CD4-positive, alpha-beta T cell (primary cell): ENCODE measurements at regions not wholly inside any gene's neighbourhood (a gene's known extent, or its start where the extent isn't known, plus 50 kb on each side); places are given as distances from the start of the nearest gene placed in this dataset.

ENCODE experiments used
- ATAC-seq: fragments of 200-7000 bp; cut with Tn5 transposase; one replicate; pipeline ENCODE4 v1.10.0; 2022; ENCODE audit warnings: mild to moderate bottlenecking; ENCODE audit not compliant: poor library complexity
- CTCF ChIA-PET: fragments of 350-600 bp; sonication (Branson Sonifier 250); formaldehyde crosslinking; loops from one replicate; lab custom pipeline; 2021; ENCODE audit warnings: antibody characterized with exemption, inconsistent platforms; lab: Charles Lee
- POLR2A ChIA-PET: fragments of 350-600 bp; sonication (Branson Sonifier 250); formaldehyde crosslinking; loops from one replicate; lab custom pipeline; 2021; ENCODE audit warnings: antibody characterized with exemption, inconsistent platforms; lab: Charles Lee
- DNase-seq, 14 experiments: peaks; one replicate each; pipeline ENCODE4 v3.0.0-alpha.2; 2013 to 2020; ENCODE audit warnings: mixed read lengths in 2 of 14
- H3K27ac ChIP-seq, 2 donors: one replicate each; pipeline versions ENCODE4 v1.5.1 to v1.7.0; 2013; ENCODE audit warnings: low read length in 2 of 2, low read depth in 1 of 2, mild to moderate bottlenecking in 1 of 2
- H3K27me3 ChIP-seq, 2 experiments: 1 replicate in 1 of 2; 2 replicates in 1 of 2; pipeline versions ENCODE4 v1.6.1 to v1.7.0; 2013; ENCODE audit warnings: low read length in 2 of 2, control low read depth in 1 of 2, mild to moderate bottlenecking in 1 of 2, moderate library complexity in 1 of 2; ENCODE audit not compliant: insufficient read depth in 2 of 2, control insufficient read depth in 1 of 2
- H3K36me3 ChIP-seq: one replicate; pipeline ENCODE4 v1.6.1; 2013; ENCODE audit warnings: low read length, control low read depth; ENCODE audit not compliant: insufficient read depth
- H3K4me1 ChIP-seq: one replicate; pipeline ENCODE4 v1.6.1; 2013; ENCODE audit warnings: low read length, control low read depth; ENCODE audit not compliant: insufficient read depth
- H3K4me3 ChIP-seq: one replicate; pipeline ENCODE4 v1.5.1; 2013; ENCODE audit warnings: mild to moderate bottlenecking, low read length, moderate library complexity
- H3K9me3 ChIP-seq, 2 experiments: 1 replicate in 1 of 2; 2 replicates in 1 of 2; pipeline versions ENCODE4 v1.6.1 to v1.7.0; 2013; ENCODE audit warnings: low read length in 2 of 2, mild to moderate bottlenecking in 2 of 2, control low read depth in 1 of 2, moderate library complexity in 1 of 2; ENCODE audit not compliant: control insufficient read depth in 1 of 2, insufficient read depth in 1 of 2
- H3K27ac Mint-ChIP-seq: one replicate; pipeline ENCODE4 v1.8.0; 2020; ENCODE audit warnings: mixed read lengths
- H3K27me3 Mint-ChIP-seq: one replicate; pipeline ENCODE4 v1.8.0; 2021; ENCODE audit warnings: mixed read lengths
- H3K36me3 Mint-ChIP-seq: one replicate; pipeline ENCODE4 v1.8.0; 2021; ENCODE audit warnings: low read depth, mixed read lengths
- H3K4me1 Mint-ChIP-seq: one replicate; pipeline ENCODE4 v1.8.0; 2021; ENCODE audit warnings: low read depth, mixed read lengths
- H3K4me3 Mint-ChIP-seq: one replicate; pipeline ENCODE4 v1.8.0; 2020; ENCODE audit warnings: mild to moderate bottlenecking, mixed read lengths
- H3K9me3 Mint-ChIP-seq: one replicate; pipeline ENCODE4 v1.8.0; 2020; ENCODE audit warnings: mixed read lengths
- intact Hi-C, 2 experiments: fragments of 100-400 bp; cut with DNase I in 1 of 2; cut with micrococcal nuclease in 1 of 2; formaldehyde crosslinking; loops; one replicate each; pipeline versions ENCODE4 v1.15.1 to v1.9.0; 2023 to 2025; cut with DNase I, micrococcal nuclease
- TF ChIP-seq, protein P1 (sequence below): fragments of 200-600 bp; IDR thresholded peaks from one replicate; pipeline ENCODE4 v1.8.0; 2022; ENCODE audit warnings: antibody characterized with exemption, mild to moderate bottlenecking

DNA sequence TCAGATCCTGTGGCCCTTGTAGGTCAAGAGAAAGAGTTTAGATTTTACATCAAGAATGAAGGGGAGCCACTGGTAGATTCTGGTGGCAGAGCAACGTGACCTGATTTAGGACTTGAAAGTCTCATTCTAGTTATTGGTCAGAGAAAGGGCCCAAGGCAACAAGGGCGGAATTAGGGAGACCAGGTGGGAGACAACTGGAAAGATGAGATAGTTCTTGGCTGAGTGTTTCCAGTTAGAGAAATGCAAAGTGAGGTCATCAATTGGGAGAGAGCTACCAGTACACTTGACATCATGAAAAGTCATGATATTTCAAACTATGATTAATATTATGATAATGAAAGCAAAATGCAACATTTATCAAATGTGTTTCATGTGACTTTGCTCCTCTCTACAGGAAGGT lies 147.2 kb upstream of the FAM20A start:
- H3K27ac Mint-ChIP-seq = no peak overlapping the region
- no peaks in the 10 kb centered on the region for H3K4me1 ChIP-seq
- H3K27me3 Mint-ChIP-seq = peaks cover 27% of the 10 kb centered on the region
- H3K36me3 Mint-ChIP-seq = no peaks in the 10 kb centered on the region
- intact Hi-C loops = no loop called here
- no peak overlapping the region for H3K27ac ChIP-seq
- no peaks in the 10 kb centered on the region for H3K4me1 Mint-ChIP-seq
- CTCF ChIA-PET = no interaction called here
- H3K4me3 Mint-ChIP-seq = no peak overlapping the region
- H3K9me3 ChIP-seq = peaks cover 0 to 6% of the 10 kb centered on the region in 2 experiments
- H3K36me3 ChIP-seq = no peaks in the 10 kb centered on the region
- DNase-seq (no peak), ATAC-seq (no peak)
- POLR2A ChIA-PET = no interaction called here
- H3K9me3 Mint-ChIP-seq = peaks cover 2% of the 10 kb centered on the region
- TF ChIP-seq, protein P1, sequence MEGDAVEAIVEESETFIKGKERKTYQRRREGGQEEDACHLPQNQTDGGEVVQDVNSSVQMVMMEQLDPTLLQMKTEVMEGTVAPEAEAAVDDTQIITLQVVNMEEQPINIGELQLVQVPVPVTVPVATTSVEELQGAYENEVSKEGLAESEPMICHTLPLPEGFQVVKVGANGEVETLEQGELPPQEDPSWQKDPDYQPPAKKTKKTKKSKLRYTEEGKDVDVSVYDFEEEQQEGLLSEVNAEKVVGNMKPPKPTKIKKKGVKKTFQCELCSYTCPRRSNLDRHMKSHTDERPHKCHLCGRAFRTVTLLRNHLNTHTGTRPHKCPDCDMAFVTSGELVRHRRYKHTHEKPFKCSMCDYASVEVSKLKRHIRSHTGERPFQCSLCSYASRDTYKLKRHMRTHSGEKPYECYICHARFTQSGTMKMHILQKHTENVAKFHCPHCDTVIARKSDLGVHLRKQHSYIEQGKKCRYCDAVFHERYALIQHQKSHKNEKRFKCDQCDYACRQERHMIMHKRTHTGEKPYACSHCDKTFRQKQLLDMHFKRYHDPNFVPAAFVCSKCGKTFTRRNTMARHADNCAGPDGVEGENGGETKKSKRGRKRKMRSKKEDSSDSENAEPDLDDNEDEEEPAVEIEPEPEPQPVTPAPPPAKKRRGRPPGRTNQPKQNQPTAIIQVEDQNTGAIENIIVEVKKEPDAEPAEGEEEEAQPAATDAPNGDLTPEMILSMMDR = no peak
- peaks cover 0 to 8% of the 10 kb centered on the region in 2 experiments for H3K27me3 ChIP-seq
- no peak overlapping the region for H3K4me3 ChIP-seq

DNA sequence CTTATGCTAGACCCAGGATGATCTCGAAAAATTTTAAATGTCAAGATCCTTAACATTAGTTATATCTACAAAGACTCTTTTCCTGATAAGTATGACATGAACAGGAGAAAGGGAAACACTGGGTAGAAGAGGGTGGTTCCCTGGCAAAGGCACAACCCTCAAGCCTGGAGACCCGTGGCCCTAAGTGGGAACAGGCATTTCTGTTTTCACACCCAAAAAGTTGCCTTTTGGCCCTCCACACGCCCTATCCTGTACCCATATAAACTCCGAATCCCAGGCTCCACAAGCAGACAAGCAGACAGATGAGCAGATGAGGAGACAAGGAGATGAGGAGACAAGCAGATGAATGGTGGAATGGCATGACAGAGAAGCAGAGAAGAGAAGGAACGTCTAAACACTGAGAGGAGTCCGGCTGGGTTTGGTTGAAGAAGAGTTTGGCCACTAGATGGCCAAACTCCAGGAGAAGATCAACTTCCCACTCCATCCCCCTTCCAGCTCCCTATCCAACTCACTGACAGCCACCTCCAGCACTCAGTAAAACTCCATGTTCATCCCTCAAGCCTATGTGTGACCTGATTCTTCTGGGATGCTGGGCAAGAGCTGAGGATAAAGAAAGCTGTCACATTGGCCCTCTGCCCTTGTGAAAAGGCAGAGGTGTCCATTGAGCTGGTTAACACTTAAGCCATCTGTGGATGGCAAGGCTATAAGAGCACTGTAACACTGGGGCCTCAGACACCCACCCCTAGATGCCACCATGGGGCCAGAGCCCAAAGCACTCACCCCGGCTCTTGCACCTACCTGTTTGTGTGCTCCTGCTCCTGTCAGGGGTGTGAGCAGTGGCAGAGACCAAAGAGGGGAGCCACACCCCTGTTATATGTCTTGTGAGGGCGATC lies 139.6 kb upstream of the FAM20A start:
- Histone ChIP-seq H3K27me3 (peaks cover 4 to 12% of the 10 kb centered on the region in 2 experiments), H3K27ac (no peak overlapping the region), H3K4me1 (no peaks in the 10 kb centered on the region), H3K4me3 (no peak overlapping the region), H3K9me3 (peaks cover 0 to 6% of the 10 kb centered on the region in 2 experiments), H3K36me3 (no peaks in the 10 kb centered on the region)
- Mint-ChIP-seq H3K4me3 (no peak overlapping the region), H3K36me3 (no peaks in the 10 kb centered on the region), H3K27ac (no peak overlapping the region), H3K4me1 (no peaks in the 10 kb centered on the region), H3K9me3 (peaks cover 2% of the 10 kb centered on the region), H3K27me3 (peaks cover 40% of the 10 kb centered on the region)
- CTCF ChIA-PET = no interaction called here
- intact Hi-C loops = no loop called here
- ATAC-seq = no peak
- POLR2A ChIA-PET = no interaction called here
- TF ChIP-seq, protein P1 = no peak
- DNase-seq = no peak

DNA sequence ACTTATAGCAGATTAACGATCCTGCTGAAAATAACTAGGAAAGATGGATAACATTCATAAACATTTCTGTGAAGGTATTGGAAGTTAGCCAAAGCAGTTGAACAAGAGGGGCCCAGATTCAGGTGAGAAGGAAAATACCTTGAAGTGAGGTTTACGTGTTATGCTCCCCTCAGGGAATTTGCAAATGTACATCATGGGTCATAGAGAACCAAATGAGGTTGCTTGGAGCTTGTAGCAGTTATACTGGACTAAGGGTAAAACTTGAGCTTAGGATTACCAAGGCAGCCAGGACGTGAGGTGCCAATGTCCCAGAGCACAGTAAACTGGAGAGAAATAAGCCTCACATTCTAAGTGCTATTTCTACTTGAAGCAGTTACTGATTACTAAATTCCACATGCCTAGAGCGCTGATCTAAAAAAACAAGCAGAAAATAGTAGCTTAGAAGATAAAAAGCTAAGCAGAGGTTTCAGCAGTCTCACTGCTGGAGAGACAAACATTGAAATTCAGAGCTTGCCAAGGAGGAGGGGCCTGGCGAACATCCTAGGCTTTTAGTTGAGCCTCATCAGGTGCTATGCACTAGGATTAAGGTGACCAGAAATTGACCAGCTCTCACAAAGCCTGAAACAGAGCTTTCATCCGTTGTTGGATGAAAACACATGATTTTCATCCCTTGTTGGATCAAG lies 136.7 kb upstream of the FAM20A start:
- Histone ChIP-seq H3K9me3 (no peaks in the 10 kb centered on the region), H3K4me3 (no peak overlapping the region), H3K27me3 (peaks cover 4 to 7% of the 10 kb centered on the region in 2 experiments), H3K27ac (no peak overlapping the region), H3K36me3 (no peaks in the 10 kb centered on the region), H3K4me1 (no peaks in the 10 kb centered on the region)
- DNase-seq = no peak
- H3K4me1 Mint-ChIP-seq = no peaks in the 10 kb centered on the region
- intact Hi-C loops = no loop called here
- H3K9me3 Mint-ChIP-seq = no peaks in the 10 kb centered on the region
- H3K4me3 Mint-ChIP-seq = no peak overlapping the region
- POLR2A ChIA-PET = no interaction called here
- no peak for ATAC-seq
- no peaks in the 10 kb centered on the region for H3K36me3 Mint-ChIP-seq
- CTCF ChIA-PET = no interaction called here
- TF ChIP-seq, protein P1 = no peak
- H3K27me3 Mint-ChIP-seq = peaks cover 30% of the 10 kb centered on the region
- H3K27ac Mint-ChIP-seq = no peak overlapping the region
